ENCODE measurements at regions not wholly inside any gene's neighbourhood (a gene's known extent, or its start where the extent isn't known, plus 50 kb on each side); places are given as distances from the start of the nearest gene placed in this dataset.

- DNase-seq (no peak), ATAC-seq (no peak)
- intact Hi-C loops (cut with DNase I, micrococcal nuclease), result no loop called here
Measured at GRCh38 chr10:61554925-61555324, 101.7 kb upstream of the TMEM26 start.

- ATAC-seq (no peak), DNase-seq (no peak)
- intact Hi-C loops (cut with DNase I, micrococcal nuclease), result no loop called here
Measured at GRCh38 chr10:61549861-61550260, 96.7 kb upstream of the TMEM26 start.

GRCh38 chr10:61548364-61548763 is 95.2 kb upstream of the TMEM26 start:
- intact Hi-C loops (cut with DNase I, micrococcal nuclease), result no loop called here
- no peak for ATAC-seq
- DNase-seq, result no peak

GRCh38 chr10:61547297-61547696 is 94.1 kb upstream of the TMEM26 start:
- ATAC-seq (peak; percentile 56), DNase-seq (no peak)
- intact Hi-C loops (cut with DNase I, micrococcal nuclease), result no loop called here

GRCh38 chr10:61545170-61545569 is 92.0 kb upstream of the TMEM26 start:
- ATAC-seq, result no peak
- intact Hi-C loops (cut with DNase I, micrococcal nuclease), result no loop called here
- DNase-seq, result no peak

- ATAC-seq (no peak), DNase-seq (no peak)
- intact Hi-C loops (cut with DNase I, micrococcal nuclease), result no loop called here
Measured at GRCh38 chr10:61543831-61544230, 90.7 kb upstream of the TMEM26 start.

- no peak for DNase-seq
- intact Hi-C loops (cut with DNase I, micrococcal nuclease), result no loop called here
- no peak for ATAC-seq
Measured at GRCh38 chr10:61542596-61542995, 89.4 kb upstream of the TMEM26 start.

- ATAC-seq (no peak), DNase-seq (no peak)
- intact Hi-C loops (cut with DNase I, micrococcal nuclease), result no loop called here
Measured at GRCh38 chr10:61541960-61542359, 88.8 kb upstream of the TMEM26 start.

GRCh38 chr10:61539876-61540275 is 86.7 kb upstream of the TMEM26 start:
- intact Hi-C loops (cut with DNase I, micrococcal nuclease), result no loop called here
- no peak for ATAC-seq
- DNase-seq, result no peak

- intact Hi-C loops (cut with DNase I, micrococcal nuclease), result no loop called here
- ATAC-seq, result no peak
- no peak for DNase-seq
Measured at GRCh38 chr10:61529208-61529607, 76.0 kb upstream of the TMEM26 start.

GRCh38 chr10:61503051-61503450 is 49.9 kb upstream of the TMEM26 start:
- intact Hi-C loops (cut with DNase I, micrococcal nuclease), result no loop called here

More at GRCh38 chr10:61503051-61503450, 49.9 kb upstream of the TMEM26 start:
- DNase-seq (no peak), ATAC-seq (no peak)

Measured in left colon (tissue), 2 donors.